Activated naive CD4-positive, alpha-beta T cell treated with anti-CD3 and anti-CD28 coated beads, Interleukin-2, amount 50 U/mL, for 24 hours (primary cell): ENCODE measurements at regions not wholly inside any gene's neighbourhood (a gene's known extent, or its start where the extent isn't known, plus 50 kb on each side); places are given as distances from the start of the nearest gene placed in this dataset.

Experiments
- H3K27ac Mint-ChIP-seq: one replicate; pipeline ENCODE4 v1.8.0; 2021; ENCODE audit warnings: mild to moderate bottlenecking, mixed read lengths
- H3K27me3 Mint-ChIP-seq: one replicate; pipeline ENCODE4 v1.8.0; 2021; ENCODE audit warnings: mixed read lengths
- H3K36me3 Mint-ChIP-seq: one replicate; pipeline ENCODE4 v1.8.0; 2021; ENCODE audit warnings: mixed read lengths
- H3K4me1 Mint-ChIP-seq: one replicate; pipeline ENCODE4 v1.8.0; 2021; ENCODE audit warnings: mixed read lengths
- H3K4me3 Mint-ChIP-seq: one replicate; pipeline ENCODE4 v1.8.0; 2021; ENCODE audit warnings: mild to moderate bottlenecking, mixed read lengths
- H3K9me3 Mint-ChIP-seq: one replicate; pipeline ENCODE4 v1.8.0; 2021; ENCODE audit warnings: mixed read lengths

DNA sequence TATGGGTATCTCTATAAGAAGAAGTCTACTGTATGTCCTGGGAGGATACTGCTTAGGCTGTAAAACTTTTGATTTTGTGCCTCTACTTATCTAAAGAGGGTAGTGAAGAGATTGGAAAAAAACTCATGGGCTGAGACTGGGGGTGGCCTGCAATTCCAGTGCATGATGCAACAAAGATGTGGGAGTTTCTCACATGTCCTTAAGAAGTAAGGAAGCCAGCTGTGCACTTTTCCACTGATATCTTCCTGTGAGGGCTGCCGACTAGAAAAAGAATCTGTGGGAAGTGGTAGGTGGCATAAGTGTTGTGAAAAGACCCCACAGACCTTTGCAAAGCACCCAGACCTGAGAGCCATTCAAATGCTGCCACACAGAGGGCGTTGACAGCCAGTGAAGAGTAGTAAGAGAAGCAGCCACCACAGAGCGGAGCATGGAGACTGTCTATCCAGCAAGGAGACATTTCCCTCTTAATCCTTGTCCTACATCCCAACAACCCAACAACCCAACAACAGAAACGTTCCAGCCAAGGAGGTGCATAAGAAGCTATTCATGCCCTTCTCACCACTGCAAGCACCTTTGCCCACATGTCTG is 65.1 kb downstream of the PFDN4 start:
- Mint-ChIP-seq H3K9me3 (no peaks in the 10 kb centered on the region), H3K27me3 (no peaks in the 10 kb centered on the region), H3K4me1 (peaks cover 10% of the 10 kb centered on the region), H3K4me3 (no peak overlapping the region), H3K27ac (no peak overlapping the region), H3K36me3 (no peaks in the 10 kb centered on the region)

GRCh38 chr20:54275359-54276111 is 67.6 kb downstream of the PFDN4 start:
- Mint-ChIP-seq H3K36me3 (no peaks in the 10 kb centered on the region), H3K4me3 (no peak overlapping the region), H3K9me3 (no peaks in the 10 kb centered on the region), H3K27me3 (peaks cover 1% of the 10 kb centered on the region), H3K27ac (no peak overlapping the region), H3K4me1 (peaks cover 10% of the 10 kb centered on the region)

DNA sequence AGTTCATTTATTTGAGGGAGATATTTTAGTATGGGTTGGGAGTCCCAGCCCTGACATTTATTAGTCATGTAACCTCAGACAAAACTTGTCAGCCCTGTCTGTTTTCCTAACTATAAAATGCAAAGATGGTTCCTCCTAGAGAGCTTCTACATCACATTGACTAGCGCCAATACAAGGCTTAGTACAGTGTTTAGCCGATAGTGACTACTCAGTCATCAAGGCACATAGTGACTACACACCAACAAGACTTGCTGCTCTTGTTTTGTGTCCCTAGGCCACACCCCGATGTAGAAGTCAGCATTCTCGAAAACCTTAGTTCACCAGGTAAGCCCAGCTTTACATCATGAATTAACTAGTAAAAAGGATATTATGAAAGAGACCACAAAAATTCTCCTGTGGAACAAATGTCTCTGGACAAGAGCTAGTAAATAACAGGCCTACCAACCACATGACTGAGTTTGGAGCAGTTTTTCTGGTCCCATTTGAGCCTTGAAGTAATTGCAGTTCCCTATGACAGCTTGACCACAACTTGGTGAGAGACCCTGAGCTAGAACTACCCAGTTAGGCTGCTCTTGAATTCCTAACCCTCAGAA is 68.8 kb downstream of the PFDN4 start:
- no peak overlapping the region for H3K27ac Mint-ChIP-seq
- H3K4me1 Mint-ChIP-seq: peaks cover 7% of the 10 kb centered on the region
- peaks cover 1% of the 10 kb centered on the region for H3K27me3 Mint-ChIP-seq
- no peaks in the 10 kb centered on the region for H3K36me3 Mint-ChIP-seq
- no peaks in the 10 kb centered on the region for H3K9me3 Mint-ChIP-seq
- H3K4me3 Mint-ChIP-seq: no peak overlapping the region

- peaks cover 4% of the 10 kb centered on the region for H3K4me1 Mint-ChIP-seq
Observed at GRCh38 chr20:54278262-54278661, 70.4 kb downstream of the PFDN4 start.

GRCh38 chr20:54282625-54283024 is 74.7 kb downstream of the PFDN4 start:
- Mint-ChIP-seq H3K9me3 (peaks cover 4% of the 10 kb centered on the region), H3K36me3 (peaks cover 3% of the 10 kb centered on the region)

More at GRCh38 chr20:54278262-54278661, 70.4 kb downstream of the PFDN4 start:
- H3K9me3 Mint-ChIP-seq: no peaks in the 10 kb centered on the region
- no peak overlapping the region for H3K4me3 Mint-ChIP-seq
- H3K27ac Mint-ChIP-seq: no peak overlapping the region
- peaks cover 1% of the 10 kb centered on the region for H3K27me3 Mint-ChIP-seq
- H3K36me3 Mint-ChIP-seq: no peaks in the 10 kb centered on the region

GRCh38 chr20:54283253-54283652 is 75.4 kb downstream of the PFDN4 start:
- Mint-ChIP-seq H3K27ac (peak overlapping the region; percentile 84), H3K9me3 (peaks cover 4% of the 10 kb centered on the region), H3K36me3 (peaks cover 3% of the 10 kb centered on the region), H3K4me3 (no peak overlapping the region), H3K4me1 (peaks cover 20% of the 10 kb centered on the region), H3K27me3 (peaks cover 1% of the 10 kb centered on the region)

More at GRCh38 chr20:54282625-54283024, 74.7 kb downstream of the PFDN4 start:
- Mint-ChIP-seq H3K27me3 (peaks cover 1% of the 10 kb centered on the region), H3K4me3 (no peak overlapping the region), H3K27ac (no peak overlapping the region), H3K4me1 (peaks cover 20% of the 10 kb centered on the region)

GRCh38 chr20:54284928-54285704 is 77.2 kb downstream of the PFDN4 start:
- H3K27me3 Mint-ChIP-seq: no peaks in the 10 kb centered on the region
- peaks cover 4% of the 10 kb centered on the region for H3K9me3 Mint-ChIP-seq
- H3K36me3 Mint-ChIP-seq: peaks cover 3% of the 10 kb centered on the region
- peak overlapping the region; percentile 97 for H3K27ac Mint-ChIP-seq
- H3K4me1 Mint-ChIP-seq: peaks cover 20% of the 10 kb centered on the region
- peak overlapping the region; percentile 83 for H3K4me3 Mint-ChIP-seq

DNA sequence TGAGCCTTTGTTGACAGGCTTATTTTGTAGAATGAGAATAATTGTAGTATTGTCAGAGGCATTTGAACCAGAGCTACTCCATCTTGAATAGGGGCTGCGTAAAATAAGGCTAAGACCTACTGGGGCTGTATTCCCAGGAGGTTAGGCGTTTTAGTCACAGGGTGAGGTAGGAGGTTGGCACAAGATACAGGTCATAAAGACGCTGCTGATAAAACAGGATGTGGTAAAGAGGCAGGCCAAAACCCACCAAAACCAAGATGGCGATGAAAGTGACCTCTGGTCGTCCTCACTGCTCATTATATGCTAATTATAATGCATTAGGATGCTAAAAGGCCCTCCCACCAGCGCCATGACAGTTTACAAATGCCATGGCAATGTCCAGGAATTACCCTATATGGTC is 82.7 kb downstream of the PFDN4 start:
- H3K27me3 Mint-ChIP-seq: peaks cover 10% of the 10 kb centered on the region
- no peak overlapping the region for H3K4me3 Mint-ChIP-seq
- H3K36me3 Mint-ChIP-seq: peaks cover 3% of the 10 kb centered on the region
- peaks cover 12% of the 10 kb centered on the region for H3K4me1 Mint-ChIP-seq
- H3K9me3 Mint-ChIP-seq: peaks cover 3% of the 10 kb centered on the region
- no peak overlapping the region for H3K27ac Mint-ChIP-seq

GRCh38 chr20:54291339-54292010 is 83.6 kb downstream of the PFDN4 start:
- H3K4me3 Mint-ChIP-seq: no peak overlapping the region
- H3K9me3 Mint-ChIP-seq: no peaks in the 10 kb centered on the region
- H3K27me3 Mint-ChIP-seq: peaks cover 10% of the 10 kb centered on the region
- peaks cover 4% of the 10 kb centered on the region for H3K4me1 Mint-ChIP-seq
- no peaks in the 10 kb centered on the region for H3K36me3 Mint-ChIP-seq
- H3K27ac Mint-ChIP-seq: no peak overlapping the region

DNA sequence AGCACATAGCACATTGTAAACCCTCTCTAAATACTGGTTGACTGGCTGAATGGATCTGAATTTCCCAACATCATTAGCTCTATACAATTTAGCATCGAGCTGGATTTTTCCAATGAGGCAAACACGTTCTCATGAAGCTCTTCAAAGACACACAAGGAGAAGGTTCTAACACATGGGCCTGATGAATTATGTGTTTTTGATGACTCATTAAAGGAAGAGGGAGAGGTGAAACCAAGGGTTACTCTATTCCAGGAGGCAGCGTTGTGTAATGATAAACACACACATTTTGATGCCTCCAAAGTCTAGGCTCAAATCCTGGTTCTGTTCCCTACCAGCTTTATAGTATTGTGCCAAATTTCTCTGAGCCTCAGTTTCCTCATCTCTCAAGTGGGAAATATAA is 84.3 kb downstream of the PFDN4 start:
- Mint-ChIP-seq H3K4me1 (no peaks in the 10 kb centered on the region), H3K36me3 (no peaks in the 10 kb centered on the region), H3K9me3 (no peaks in the 10 kb centered on the region), H3K4me3 (no peak overlapping the region), H3K27me3 (peaks cover 13% of the 10 kb centered on the region), H3K27ac (no peak overlapping the region)

- Mint-ChIP-seq H3K9me3 (no peaks in the 10 kb centered on the region), H3K36me3 (no peaks in the 10 kb centered on the region), H3K4me3 (no peak overlapping the region), H3K4me1 (no peaks in the 10 kb centered on the region), H3K27ac (no peak overlapping the region), H3K27me3 (peaks cover 15% of the 10 kb centered on the region)
Observed at GRCh38 chr20:54293526-54293925, 85.6 kb downstream of the PFDN4 start.

DNA sequence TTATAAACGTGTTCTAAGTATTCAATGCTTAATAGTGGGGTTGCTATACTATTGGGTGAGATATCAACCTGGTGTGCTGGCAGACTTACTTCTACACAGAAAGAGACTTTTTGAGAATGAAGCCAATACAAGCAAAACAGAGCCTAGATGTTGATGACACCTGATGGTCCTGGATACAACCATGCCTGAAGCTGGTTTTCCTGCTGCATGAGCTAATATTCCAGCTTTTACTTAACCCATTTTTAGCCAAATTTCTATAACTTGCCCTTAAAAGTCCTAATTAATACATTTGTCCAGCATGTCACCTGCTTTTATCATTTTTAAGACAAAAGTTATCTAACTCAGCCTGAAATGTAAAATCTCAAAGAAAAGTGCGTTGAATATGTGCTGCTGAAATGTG is 86.2 kb downstream of the PFDN4 start:
- Mint-ChIP-seq H3K36me3 (no peaks in the 10 kb centered on the region), H3K27me3 (peaks cover 15% of the 10 kb centered on the region), H3K27ac (no peak overlapping the region), H3K4me3 (no peak overlapping the region), H3K9me3 (no peaks in the 10 kb centered on the region), H3K4me1 (no peaks in the 10 kb centered on the region)

- H3K27ac Mint-ChIP-seq: no peak overlapping the region
- peaks cover 22% of the 10 kb centered on the region for H3K27me3 Mint-ChIP-seq
Observed at GRCh38 chr20:54295686-54296085, 87.8 kb downstream of the PFDN4 start.

GRCh38 chr20:54305421-54305820 is 97.5 kb downstream of the PFDN4 start:
- H3K4me1 Mint-ChIP-seq: peaks cover 5% of the 10 kb centered on the region
- H3K9me3 Mint-ChIP-seq: no peaks in the 10 kb centered on the region
- no peaks in the 10 kb centered on the region for H3K36me3 Mint-ChIP-seq
- no peak overlapping the region for H3K4me3 Mint-ChIP-seq
- peaks cover 14% of the 10 kb centered on the region for H3K27me3 Mint-ChIP-seq
- no peak overlapping the region for H3K27ac Mint-ChIP-seq

More at GRCh38 chr20:54295686-54296085, 87.8 kb downstream of the PFDN4 start:
- Mint-ChIP-seq H3K4me3 (no peak overlapping the region), H3K36me3 (no peaks in the 10 kb centered on the region), H3K4me1 (no peaks in the 10 kb centered on the region), H3K9me3 (no peaks in the 10 kb centered on the region)
